ENCODE measurements at regions not wholly inside any gene's neighbourhood (a gene's known extent, or its start where the extent isn't known, plus 50 kb on each side); places are given as distances from the start of the nearest gene placed in this dataset.

DNA sequence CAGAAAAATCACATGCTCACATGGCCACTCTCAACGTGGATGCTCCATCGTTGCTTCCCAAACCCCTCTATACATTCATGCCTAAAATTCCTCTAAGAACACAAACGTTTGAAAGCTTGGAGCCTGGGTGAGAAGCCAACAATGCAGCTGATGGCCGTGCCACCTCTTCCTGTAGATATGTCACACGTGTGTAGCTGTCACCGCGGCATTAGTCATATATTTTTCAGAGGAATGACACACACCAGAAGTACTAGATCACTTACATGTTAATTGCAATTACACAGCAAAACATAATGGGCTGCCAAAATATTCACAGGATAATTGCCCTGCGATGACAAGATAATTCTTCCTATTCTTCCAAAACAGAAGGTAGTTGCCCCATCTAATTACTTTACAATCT lies 112.7 kb upstream of the BACE2 start:
- Histone ChIP-seq H3K9me3 (no peaks in the 10 kb centered on the region), H3K36me3 (no peaks in the 10 kb centered on the region), H3K4me3 (no peak overlapping the region), H3K27me3 (peaks cover 0 to 7% of the 10 kb centered on the region in 2 donors), H3K27ac (no peak overlapping the region), H3K4me1 (no peaks in the 10 kb centered on the region)
- intact Hi-C loops (cut with DNase I; ENCODE audit: low total_unique reads), result no loop called here
- no peak for DNase-seq
- TF ChIP-seq, protein P1, sequence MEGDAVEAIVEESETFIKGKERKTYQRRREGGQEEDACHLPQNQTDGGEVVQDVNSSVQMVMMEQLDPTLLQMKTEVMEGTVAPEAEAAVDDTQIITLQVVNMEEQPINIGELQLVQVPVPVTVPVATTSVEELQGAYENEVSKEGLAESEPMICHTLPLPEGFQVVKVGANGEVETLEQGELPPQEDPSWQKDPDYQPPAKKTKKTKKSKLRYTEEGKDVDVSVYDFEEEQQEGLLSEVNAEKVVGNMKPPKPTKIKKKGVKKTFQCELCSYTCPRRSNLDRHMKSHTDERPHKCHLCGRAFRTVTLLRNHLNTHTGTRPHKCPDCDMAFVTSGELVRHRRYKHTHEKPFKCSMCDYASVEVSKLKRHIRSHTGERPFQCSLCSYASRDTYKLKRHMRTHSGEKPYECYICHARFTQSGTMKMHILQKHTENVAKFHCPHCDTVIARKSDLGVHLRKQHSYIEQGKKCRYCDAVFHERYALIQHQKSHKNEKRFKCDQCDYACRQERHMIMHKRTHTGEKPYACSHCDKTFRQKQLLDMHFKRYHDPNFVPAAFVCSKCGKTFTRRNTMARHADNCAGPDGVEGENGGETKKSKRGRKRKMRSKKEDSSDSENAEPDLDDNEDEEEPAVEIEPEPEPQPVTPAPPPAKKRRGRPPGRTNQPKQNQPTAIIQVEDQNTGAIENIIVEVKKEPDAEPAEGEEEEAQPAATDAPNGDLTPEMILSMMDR (IDR thresholded peaks at IDR 0.05), result no peak

DNA sequence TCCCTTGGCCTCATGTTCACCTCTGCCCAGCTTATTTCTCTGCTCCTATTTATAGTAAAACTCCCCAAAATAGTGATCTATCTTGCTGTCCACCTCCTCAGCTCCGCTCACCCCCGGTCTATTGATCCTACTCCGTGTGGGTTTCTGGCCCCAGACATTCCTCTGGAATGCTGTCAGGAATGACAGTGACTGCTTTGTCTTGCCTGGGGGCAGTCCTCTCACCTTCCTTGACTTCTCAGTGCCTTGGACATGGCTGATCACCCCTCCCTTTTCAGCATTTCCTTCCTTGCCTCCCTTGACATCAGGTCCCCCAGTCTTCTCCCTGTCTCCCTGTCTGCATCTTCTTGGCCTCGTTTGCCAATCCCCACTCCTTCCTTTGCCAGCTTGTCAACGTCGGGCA lies 108.1 kb upstream of the BACE2 start:
- Histone ChIP-seq H3K27ac (no peak overlapping the region), H3K27me3 (peaks cover 0 to 20% of the 10 kb centered on the region in 2 donors), H3K4me3 (no peak overlapping the region), H3K9me3 (no peaks in the 10 kb centered on the region), H3K4me1 (no peaks in the 10 kb centered on the region), H3K36me3 (no peaks in the 10 kb centered on the region)
- no peak for DNase-seq
- TF ChIP-seq, protein P1 (IDR thresholded peaks at IDR 0.05), result no peak
- intact Hi-C loops (cut with DNase I; ENCODE audit: low total_unique reads), result no loop called here

DNA sequence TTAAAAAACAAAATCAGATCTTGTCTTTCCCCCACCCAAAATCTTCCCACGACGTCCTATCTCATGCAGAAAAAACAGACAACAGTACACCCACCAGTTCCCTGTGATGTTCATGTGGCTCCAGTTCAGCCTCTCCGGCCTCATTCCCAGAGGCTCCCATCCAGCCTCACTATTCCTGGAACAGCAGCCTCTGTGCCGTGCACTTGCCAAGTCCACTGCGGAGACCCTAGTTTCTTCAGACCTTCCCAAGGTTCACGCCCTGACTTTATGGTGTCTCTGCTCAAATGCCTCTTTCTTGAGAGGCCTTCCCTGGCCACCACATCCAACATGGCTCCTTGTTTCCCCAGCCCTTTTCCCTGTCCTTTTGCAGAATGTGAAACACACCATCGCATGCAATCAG lies 106.3 kb upstream of the BACE2 start:
- Histone ChIP-seq H3K27ac (no peak overlapping the region), H3K27me3 (peaks cover 0 to 29% of the 10 kb centered on the region in 2 donors), H3K9me3 (no peaks in the 10 kb centered on the region), H3K4me3 (no peak overlapping the region), H3K36me3 (no peaks in the 10 kb centered on the region), H3K4me1 (no peaks in the 10 kb centered on the region)
- intact Hi-C loops (cut with DNase I; ENCODE audit: low total_unique reads), result no loop called here
- DNase-seq, result no peak
- TF ChIP-seq, protein P1 (IDR thresholded peaks at IDR 0.05), result no peak

DNA sequence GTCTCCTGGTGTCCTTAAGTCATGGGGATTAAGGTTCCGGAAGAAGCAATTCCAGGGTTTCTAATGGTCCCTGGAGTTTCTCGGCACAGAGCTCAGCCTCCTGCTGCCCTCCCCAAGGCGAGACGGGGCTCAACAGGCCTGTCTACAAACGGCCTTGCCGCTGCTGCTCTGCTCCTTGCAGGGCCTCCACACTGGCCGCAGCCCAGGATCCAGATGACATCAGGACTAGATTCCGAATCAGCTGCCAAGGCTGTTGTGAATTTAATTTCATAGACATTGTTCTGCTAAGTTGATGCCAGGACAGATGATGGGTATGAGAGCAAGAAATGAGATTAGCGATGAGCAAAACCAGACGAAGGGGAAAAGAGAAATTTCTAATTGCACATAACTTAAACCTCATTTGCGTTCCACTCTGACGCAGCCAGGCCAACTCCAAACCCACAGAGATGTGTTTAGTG lies 103.6 kb upstream of the BACE2 start:
- Histone ChIP-seq H3K27me3 (peaks cover 0 to 39% of the 10 kb centered on the region in 2 donors), H3K27ac (no peak overlapping the region), H3K4me1 (peaks cover 0 to 9% (median 5%) of the 10 kb centered on the region in 4 donors), H3K36me3 (no peaks in the 10 kb centered on the region), H3K4me3 (no peak overlapping the region), H3K9me3 (no peaks in the 10 kb centered on the region)
- no peak for DNase-seq
- intact Hi-C loops (cut with DNase I; ENCODE audit: low total_unique reads), result no loop called here
- TF ChIP-seq, protein P1 (IDR thresholded peaks at IDR 0.05), result no peak

DNA sequence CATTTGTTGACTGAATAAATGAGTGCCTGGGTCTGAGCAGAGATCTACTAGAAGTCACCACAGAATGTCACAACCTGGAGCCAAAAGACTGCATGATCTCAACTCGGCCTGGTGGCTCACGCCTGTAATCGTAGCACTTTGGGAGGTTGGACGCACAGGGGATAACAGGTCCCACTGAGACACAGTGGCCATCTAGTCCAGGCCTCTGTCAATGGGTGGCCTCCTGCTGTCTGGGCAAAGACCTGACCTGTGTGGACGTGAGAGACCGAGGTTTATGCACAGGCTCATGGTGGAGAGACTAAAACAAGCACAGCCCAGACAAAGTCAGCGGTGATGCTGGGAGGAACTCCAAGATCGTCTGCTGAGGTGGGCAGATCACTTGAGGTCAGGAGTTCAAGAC lies 103.0 kb upstream of the BACE2 start:
- Histone ChIP-seq H3K4me1 (peaks cover 0 to 9% (median 5%) of the 10 kb centered on the region in 4 donors), H3K36me3 (no peaks in the 10 kb centered on the region), H3K4me3 (no peak overlapping the region), H3K27me3 (peaks cover 0 to 42% of the 10 kb centered on the region in 2 donors), H3K27ac (no peak overlapping the region), H3K9me3 (no peaks in the 10 kb centered on the region)
- intact Hi-C loops (cut with DNase I; ENCODE audit: low total_unique reads), result loop anchor here (5.0 kb wide), 1 partner anchor 923 kb away; no protein-coding TSS in a partner anchor
- DNase-seq, result no peak
- TF ChIP-seq, protein P1 (IDR thresholded peaks at IDR 0.05), result no peak

DNA sequence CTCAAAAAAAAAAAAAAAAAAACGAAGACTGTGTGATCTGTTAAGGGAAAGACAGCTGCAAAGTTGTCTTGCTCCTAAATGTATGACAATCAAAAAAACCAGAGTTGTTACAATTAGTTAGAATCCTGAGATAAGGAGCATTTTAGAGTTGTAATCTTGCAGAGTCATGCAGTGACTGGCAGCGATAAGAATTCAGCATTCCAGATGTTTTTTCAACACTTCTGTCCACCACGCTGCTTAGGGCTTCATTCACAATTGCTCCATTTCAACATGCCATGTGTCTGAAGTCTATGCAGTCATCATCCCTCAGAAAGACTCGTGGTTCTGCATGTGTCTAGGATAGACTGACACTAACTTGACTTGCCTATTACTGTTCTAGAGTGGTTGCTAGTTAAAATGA lies 102.4 kb upstream of the BACE2 start:
- TF ChIP-seq, protein P1 (IDR thresholded peaks at IDR 0.05), result no peak
- no peak for DNase-seq
- Histone ChIP-seq H3K4me1 (peaks cover 0 to 9% (median 5%) of the 10 kb centered on the region in 4 donors), H3K27me3 (peaks cover 0 to 47% of the 10 kb centered on the region in 2 donors), H3K9me3 (no peaks in the 10 kb centered on the region), H3K4me3 (no peak overlapping the region), H3K27ac (no peak overlapping the region), H3K36me3 (no peaks in the 10 kb centered on the region)
- intact Hi-C loops (cut with DNase I; ENCODE audit: low total_unique reads), result loop anchor here (5.0 kb wide), 1 partner anchor 923 kb away; no protein-coding TSS in a partner anchor
